ENCODE measurements at regions not wholly inside any gene's neighbourhood (a gene's known extent, or its start where the extent isn't known, plus 50 kb on each side); places are given as distances from the start of the nearest gene placed in this dataset.

DNA sequence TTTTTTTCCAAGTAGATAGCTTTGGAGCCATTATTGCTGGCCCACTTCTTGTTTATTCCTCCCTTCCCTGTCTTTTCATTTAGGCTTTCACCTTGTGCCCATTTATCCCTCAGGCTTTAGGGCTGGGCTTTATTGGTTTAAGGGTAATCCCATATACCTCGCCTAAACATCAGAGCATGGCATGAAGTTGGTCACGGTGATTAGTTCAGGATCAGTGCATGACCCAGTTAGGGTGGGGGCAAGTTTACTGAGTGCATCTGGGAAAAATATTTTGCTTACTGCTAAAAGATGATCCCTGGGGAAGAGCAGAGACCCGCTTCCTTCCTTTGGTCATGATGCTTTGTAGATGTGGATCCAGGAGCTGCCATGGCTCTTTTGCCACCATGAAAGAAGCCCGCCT is 153.3 kb upstream of the NECTIN1 start:
- Histone ChIP-seq H3K27ac (ENCODE audit: control insufficient read depth, insufficient read depth) (no peak overlapping the region), H3K9ac (ENCODE audit: control insufficient read depth, insufficient read depth, low read length) (no peak overlapping the region), H3K4me1 (ENCODE audit: control insufficient read depth, insufficient read depth, low read length) (no peaks in the 10 kb centered on the region), H4K20me1 (ENCODE audit: control insufficient read depth, insufficient read depth) (no peaks in the 10 kb centered on the region), H3K4me2 (ENCODE audit: control insufficient read depth, insufficient read depth) (no peak overlapping the region), H3K36me3 (ENCODE audit: control insufficient read depth in 2 of 2, insufficient read depth in 2 of 2, low read length in 1 of 2) (no peaks in the 10 kb centered on the region), H3K27me3 (replicated peaks in 1 of 2; ENCODE audit: control insufficient read depth in 2 of 2, insufficient read depth in 2 of 2, low read length in 1 of 2) (peaks cover 2 to 3% of the 10 kb centered on the region in 2 experiments; a peak in 2 of 4 replicates), H3K9me3 (replicated peaks; ENCODE audit: control insufficient read depth, insufficient read depth, low read length) (no peaks in the 10 kb centered on the region), H3K79me2 (ENCODE audit: control insufficient read depth, insufficient read depth, low read length) (no peaks in the 10 kb centered on the region), H2AFZ (ENCODE audit: control insufficient read depth, low read depth, low read length) (no peak overlapping the region), H3K4me3 (no peak overlapping the region)
- FAIRE-seq (no peak), ATAC-seq (no peak), DNase-seq (ENCODE audit: low read depth, low spot score) (no peak)
- POLR2A ChIA-PET: no interaction called here
- 8% methylated on average over 4 of the region's 4 CpGs for WGBS (ENCODE audit: insufficient coverage, insufficient replicate concordance, low lambda C conversion rate, missing lambda C conversion rate)
- SMC1A ChIA-PET (ENCODE audit: uncharacterized antibody, unreplicated experiment): no interaction called here
- CTCF ChIA-PET: no interaction called here
- in situ Hi-C loops (cut with MboI) (no loop called here), intact Hi-C loops (cut with micrococcal nuclease; ENCODE audit: unreplicated experiment) (no loop called here)
- BruUV-seq (replicated peaks): no TSS peak
- RAD21 ChIA-PET (ENCODE audit: unreplicated experiment): no interaction called here
- no peak for TF ChIP-seq ZNF384 (IDR thresholded peaks at IDR 0.05; ENCODE audit: borderline replicate concordance, low read depth, low read length)
- TF ChIP-seq, protein P1, sequence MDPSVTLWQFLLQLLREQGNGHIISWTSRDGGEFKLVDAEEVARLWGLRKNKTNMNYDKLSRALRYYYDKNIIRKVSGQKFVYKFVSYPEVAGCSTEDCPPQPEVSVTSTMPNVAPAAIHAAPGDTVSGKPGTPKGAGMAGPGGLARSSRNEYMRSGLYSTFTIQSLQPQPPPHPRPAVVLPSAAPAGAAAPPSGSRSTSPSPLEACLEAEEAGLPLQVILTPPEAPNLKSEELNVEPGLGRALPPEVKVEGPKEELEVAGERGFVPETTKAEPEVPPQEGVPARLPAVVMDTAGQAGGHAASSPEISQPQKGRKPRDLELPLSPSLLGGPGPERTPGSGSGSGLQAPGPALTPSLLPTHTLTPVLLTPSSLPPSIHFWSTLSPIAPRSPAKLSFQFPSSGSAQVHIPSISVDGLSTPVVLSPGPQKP (IDR thresholded peaks at IDR 0.05; ENCODE audit: low read depth, low read length): no peak
- TF ChIP-seq PKNOX1 (IDR thresholded peaks at IDR 0.05): no peak
- no peak for TF ChIP-seq HDGF (IDR thresholded peaks at IDR 0.05)
- TF ChIP-seq LARP7 (IDR thresholded peaks at IDR 0.05): no peak
- TF ChIP-seq KDM1A (IDR thresholded peaks at IDR 0.05; ENCODE audit: borderline replicate concordance): no peak
- no peak for TF ChIP-seq ZNF24 (IDR thresholded peaks at IDR 0.05)
- TF ChIP-seq, protein P2, sequence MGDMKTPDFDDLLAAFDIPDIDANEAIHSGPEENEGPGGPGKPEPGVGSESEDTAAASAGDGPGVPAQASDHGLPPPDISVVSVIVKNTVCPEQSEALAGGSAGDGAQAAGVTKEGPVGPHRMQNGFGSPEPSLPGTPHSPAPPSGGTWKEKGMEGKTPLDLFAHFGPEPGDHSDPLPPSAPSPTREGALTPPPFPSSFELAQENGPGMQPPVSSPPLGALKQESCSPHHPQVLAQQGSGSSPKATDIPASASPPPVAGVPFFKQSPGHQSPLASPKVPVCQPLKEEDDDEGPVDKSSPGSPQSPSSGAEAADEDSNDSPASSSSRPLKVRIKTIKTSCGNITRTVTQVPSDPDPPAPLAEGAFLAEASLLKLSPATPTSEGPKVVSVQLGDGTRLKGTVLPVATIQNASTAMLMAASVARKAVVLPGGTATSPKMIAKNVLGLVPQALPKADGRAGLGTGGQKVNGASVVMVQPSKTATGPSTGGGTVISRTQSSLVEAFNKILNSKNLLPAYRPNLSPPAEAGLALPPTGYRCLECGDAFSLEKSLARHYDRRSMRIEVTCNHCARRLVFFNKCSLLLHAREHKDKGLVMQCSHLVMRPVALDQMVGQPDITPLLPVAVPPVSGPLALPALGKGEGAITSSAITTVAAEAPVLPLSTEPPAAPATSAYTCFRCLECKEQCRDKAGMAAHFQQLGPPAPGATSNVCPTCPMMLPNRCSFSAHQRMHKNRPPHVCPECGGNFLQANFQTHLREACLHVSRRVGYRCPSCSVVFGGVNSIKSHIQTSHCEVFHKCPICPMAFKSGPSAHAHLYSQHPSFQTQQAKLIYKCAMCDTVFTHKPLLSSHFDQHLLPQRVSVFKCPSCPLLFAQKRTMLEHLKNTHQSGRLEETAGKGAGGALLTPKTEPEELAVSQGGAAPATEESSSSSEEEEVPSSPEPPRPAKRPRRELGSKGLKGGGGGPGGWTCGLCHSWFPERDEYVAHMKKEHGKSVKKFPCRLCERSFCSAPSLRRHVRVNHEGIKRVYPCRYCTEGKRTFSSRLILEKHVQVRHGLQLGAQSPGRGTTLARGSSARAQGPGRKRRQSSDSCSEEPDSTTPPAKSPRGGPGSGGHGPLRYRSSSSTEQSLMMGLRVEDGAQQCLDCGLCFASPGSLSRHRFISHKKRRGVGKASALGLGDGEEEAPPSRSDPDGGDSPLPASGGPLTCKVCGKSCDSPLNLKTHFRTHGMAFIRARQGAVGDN (IDR thresholded peaks at IDR 0.05): no peak
- TF ChIP-seq CREM (IDR thresholded peaks at IDR 0.05; ENCODE audit: low read depth): no peak
- TF ChIP-seq CBFB (IDR thresholded peaks at IDR 0.05; ENCODE audit: low read depth): no peak
- no peak for TF ChIP-seq RFX5 (IDR thresholded peaks at IDR 0.05; ENCODE audit: low read depth, low read length)
- TF ChIP-seq CREB1 (IDR thresholded peaks at IDR 0.05; ENCODE audit: low read depth): no peak
- TF ChIP-seq ZBTB4 (CRISPR knock-in tag; IDR thresholded peaks at IDR 0.05): no peak
